HL-60 (cell line): ENCODE measurements at regions not wholly inside any gene's neighbourhood (a gene's known extent, or its start where the extent isn't known, plus 50 kb on each side); places are given as distances from the start of the nearest gene placed in this dataset.

Experiments used
- DNase-seq, 2 experiments: peaks; one replicate each; pipeline ENCODE4 v3.0.0-alpha.2; 2010 to 2020; ENCODE audit warnings: low read depth in 1 of 2, low spot score in 1 of 2
- H3K27ac ChIP-seq: fragments of 250-450 bp; sonication (Bioruptor Pico); replicated peaks from 2 replicates; pipeline ENCODE4 v1.5.1; 2020; ENCODE audit warnings: mild to moderate bottlenecking, moderate library complexity
- H3K27me3 ChIP-seq: fragments of 250-450 bp; sonication (Bioruptor Pico); 2 replicates; pipeline ENCODE4 v1.5.1; 2021; ENCODE audit warnings: mild to moderate bottlenecking, moderate library complexity; ENCODE audit not compliant: insufficient read depth, poor library complexity, severe bottlenecking
- H3K4me3 ChIP-seq: replicated peaks from 2 replicates; pipeline ENCODE4 v1.5.1; 2011; ENCODE audit warnings: mild to moderate bottlenecking, control low read depth, low read length; ENCODE audit not compliant: insufficient read depth
- GABPA ChIP-seq: IDR thresholded peaks from 2 replicates; pipeline ENCODE4 v1.6.1; 2012; ENCODE audit warnings: low read depth
- POLR2AphosphoS5 ChIP-seq: IDR thresholded peaks from 2 replicates; pipeline ENCODE4 v1.6.1; 2012; ENCODE audit warnings: low read depth
- SPI1 ChIP-seq: IDR thresholded peaks from 2 replicates; pipeline ENCODE4 v1.6.1; 2012; ENCODE audit warnings: low read depth, mild to moderate bottlenecking, borderline replicate concordance
- TF ChIP-seq, protein P1 (sequence below): IDR thresholded peaks from one replicate; pipeline ENCODE4 v1.5.1; 2011; ENCODE audit warnings: low read length, control low read depth, inconsistent platforms; ENCODE audit not compliant: insufficient read depth
- TF ChIP-seq, protein P2 (sequence below): IDR thresholded peaks from 2 replicates; pipeline ENCODE4 v1.6.1; 2012; ENCODE audit warnings: low read depth; ENCODE audit not compliant: insufficient replicate concordance

DNA sequence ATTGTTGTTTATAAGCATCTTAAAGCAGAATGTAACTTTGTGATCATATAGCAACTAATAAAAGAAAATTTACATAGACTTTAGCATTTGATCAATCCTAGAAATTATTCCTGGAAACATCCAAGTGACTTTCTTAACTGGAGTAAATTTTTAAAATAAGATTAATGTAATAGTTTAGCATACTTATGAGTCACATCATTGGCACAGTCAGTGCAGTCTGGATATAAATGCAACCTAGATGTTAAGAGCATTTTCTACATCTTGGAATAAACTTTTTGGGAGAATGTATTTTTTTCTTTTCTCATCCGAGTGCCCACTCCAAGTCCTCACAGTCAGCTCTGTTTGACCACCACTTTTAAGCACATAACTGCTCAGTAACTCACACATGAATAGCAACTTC is 324.6 kb upstream of the PLSCR5 start:
- Histone ChIP-seq H3K27me3 (no peaks in the 10 kb centered on the region), H3K27ac (no peak overlapping the region), H3K4me3 (no peak overlapping the region)
- no peak for DNase-seq
- TF ChIP-seq, protein P1, sequence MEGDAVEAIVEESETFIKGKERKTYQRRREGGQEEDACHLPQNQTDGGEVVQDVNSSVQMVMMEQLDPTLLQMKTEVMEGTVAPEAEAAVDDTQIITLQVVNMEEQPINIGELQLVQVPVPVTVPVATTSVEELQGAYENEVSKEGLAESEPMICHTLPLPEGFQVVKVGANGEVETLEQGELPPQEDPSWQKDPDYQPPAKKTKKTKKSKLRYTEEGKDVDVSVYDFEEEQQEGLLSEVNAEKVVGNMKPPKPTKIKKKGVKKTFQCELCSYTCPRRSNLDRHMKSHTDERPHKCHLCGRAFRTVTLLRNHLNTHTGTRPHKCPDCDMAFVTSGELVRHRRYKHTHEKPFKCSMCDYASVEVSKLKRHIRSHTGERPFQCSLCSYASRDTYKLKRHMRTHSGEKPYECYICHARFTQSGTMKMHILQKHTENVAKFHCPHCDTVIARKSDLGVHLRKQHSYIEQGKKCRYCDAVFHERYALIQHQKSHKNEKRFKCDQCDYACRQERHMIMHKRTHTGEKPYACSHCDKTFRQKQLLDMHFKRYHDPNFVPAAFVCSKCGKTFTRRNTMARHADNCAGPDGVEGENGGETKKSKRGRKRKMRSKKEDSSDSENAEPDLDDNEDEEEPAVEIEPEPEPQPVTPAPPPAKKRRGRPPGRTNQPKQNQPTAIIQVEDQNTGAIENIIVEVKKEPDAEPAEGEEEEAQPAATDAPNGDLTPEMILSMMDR: no peak
- TF ChIP-seq, protein P2, sequence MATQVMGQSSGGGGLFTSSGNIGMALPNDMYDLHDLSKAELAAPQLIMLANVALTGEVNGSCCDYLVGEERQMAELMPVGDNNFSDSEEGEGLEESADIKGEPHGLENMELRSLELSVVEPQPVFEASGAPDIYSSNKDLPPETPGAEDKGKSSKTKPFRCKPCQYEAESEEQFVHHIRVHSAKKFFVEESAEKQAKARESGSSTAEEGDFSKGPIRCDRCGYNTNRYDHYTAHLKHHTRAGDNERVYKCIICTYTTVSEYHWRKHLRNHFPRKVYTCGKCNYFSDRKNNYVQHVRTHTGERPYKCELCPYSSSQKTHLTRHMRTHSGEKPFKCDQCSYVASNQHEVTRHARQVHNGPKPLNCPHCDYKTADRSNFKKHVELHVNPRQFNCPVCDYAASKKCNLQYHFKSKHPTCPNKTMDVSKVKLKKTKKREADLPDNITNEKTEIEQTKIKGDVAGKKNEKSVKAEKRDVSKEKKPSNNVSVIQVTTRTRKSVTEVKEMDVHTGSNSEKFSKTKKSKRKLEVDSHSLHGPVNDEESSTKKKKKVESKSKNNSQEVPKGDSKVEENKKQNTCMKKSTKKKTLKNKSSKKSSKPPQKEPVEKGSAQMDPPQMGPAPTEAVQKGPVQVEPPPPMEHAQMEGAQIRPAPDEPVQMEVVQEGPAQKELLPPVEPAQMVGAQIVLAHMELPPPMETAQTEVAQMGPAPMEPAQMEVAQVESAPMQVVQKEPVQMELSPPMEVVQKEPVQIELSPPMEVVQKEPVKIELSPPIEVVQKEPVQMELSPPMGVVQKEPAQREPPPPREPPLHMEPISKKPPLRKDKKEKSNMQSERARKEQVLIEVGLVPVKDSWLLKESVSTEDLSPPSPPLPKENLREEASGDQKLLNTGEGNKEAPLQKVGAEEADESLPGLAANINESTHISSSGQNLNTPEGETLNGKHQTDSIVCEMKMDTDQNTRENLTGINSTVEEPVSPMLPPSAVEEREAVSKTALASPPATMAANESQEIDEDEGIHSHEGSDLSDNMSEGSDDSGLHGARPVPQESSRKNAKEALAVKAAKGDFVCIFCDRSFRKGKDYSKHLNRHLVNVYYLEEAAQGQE: no peak
- TF ChIP-seq POLR2AphosphoS5 (no peak), GABPA (no peak), SPI1 (no peak)

GRCh38 chr3:146928421-146929059 is 323.4 kb upstream of the PLSCR5 start:
- TF ChIP-seq, protein P1: no peak
- TF ChIP-seq SPI1: no peak
- no peak for TF ChIP-seq GABPA
- TF ChIP-seq POLR2AphosphoS5: no peak
- TF ChIP-seq, protein P2: no peak
- no peak for DNase-seq
- no peak overlapping the region for H3K4me3 ChIP-seq

GRCh38 chr3:146921693-146922092 is 316.5 kb upstream of the PLSCR5 start:
- Histone ChIP-seq H3K27ac (no peak overlapping the region), H3K4me3 (no peak overlapping the region), H3K27me3 (no peaks in the 10 kb centered on the region)
- TF ChIP-seq SPI1: no peak
- no peak for TF ChIP-seq GABPA
- TF ChIP-seq, protein P2: no peak
- TF ChIP-seq, protein P1: no peak
- TF ChIP-seq POLR2AphosphoS5: no peak
- no peak for DNase-seq

More at GRCh38 chr3:146928421-146929059, 323.4 kb upstream of the PLSCR5 start:
- Histone ChIP-seq H3K27ac (no peak overlapping the region), H3K27me3 (no peaks in the 10 kb centered on the region)
